Fibroblast of lung (primary cell): ENCODE measurements at regions not wholly inside any gene's neighbourhood (a gene's known extent, or its start where the extent isn't known, plus 50 kb on each side); places are given as distances from the start of the nearest gene placed in this dataset.

Experiments used
- DNase-seq, 2 donors: peaks; one replicate each; pipeline versions ENCODE4 v3.0.0 to v3.0.0-alpha.2; 2010; ENCODE audit warnings: low read depth in 2 of 2
- H2AFZ ChIP-seq: 2 replicates; pipeline ENCODE4 v1.5.1; 2012; ENCODE audit warnings: low read length, control low read depth, inconsistent platforms
- H3K27ac ChIP-seq: 2 replicates; pipeline ENCODE4 v1.5.1; 2011; ENCODE audit warnings: low read length, control low read depth; ENCODE audit not compliant: insufficient read depth
- H3K27me3 ChIP-seq: 2 replicates; pipeline ENCODE4 v1.5.1; 2011; ENCODE audit warnings: mild to moderate bottlenecking, low read length; ENCODE audit not compliant: control insufficient read depth, insufficient read depth
- H3K36me3 ChIP-seq: 2 replicates; pipeline ENCODE4 v1.5.1; 2011; ENCODE audit warnings: low read length; ENCODE audit not compliant: control insufficient read depth, insufficient read depth
- H3K4me1 ChIP-seq: 2 replicates; pipeline ENCODE4 v1.5.1; 2011; ENCODE audit warnings: low read length; ENCODE audit not compliant: control insufficient read depth, insufficient read depth; ENCODE audit errors: extremely low read depth
- H3K4me2 ChIP-seq: 2 replicates; pipeline ENCODE4 v1.5.1; 2011; ENCODE audit warnings: low read length, control low read depth; ENCODE audit not compliant: insufficient read depth; ENCODE audit errors: extremely low read depth
- H3K4me3 ChIP-seq, 4 experiments: fragments of 200-600 bp in 1 of 4; sonication (generic) in 1 of 4; replicated peaks in 1 of 4; 2 replicates each; pipeline ENCODE4 v1.5.1; 2011 to 2016; ENCODE audit warnings: low read length in 4 of 4, low read depth in 3 of 4, mild to moderate bottlenecking in 3 of 4, control low read depth in 2 of 4, inconsistent platforms in 1 of 4, mixed read lengths in 1 of 4; ENCODE audit not compliant: insufficient read depth in 1 of 4; ENCODE audit errors: control extremely low read depth in 1 of 4
- H3K79me2 ChIP-seq: 2 replicates; pipeline ENCODE4 v1.5.1; 2012; ENCODE audit warnings: mild to moderate bottlenecking, low read length, inconsistent platforms; ENCODE audit not compliant: control insufficient read depth, insufficient read depth
- H3K9ac ChIP-seq: 2 replicates; pipeline ENCODE4 v1.5.1; 2011; ENCODE audit warnings: mild to moderate bottlenecking, low read length, control low read depth; ENCODE audit not compliant: insufficient read depth
- H3K9me3 ChIP-seq: 2 replicates; pipeline ENCODE4 v1.5.1; 2012; ENCODE audit warnings: low read depth, low read length; ENCODE audit not compliant: control insufficient read depth, insufficient read depth
- H4K20me1 ChIP-seq: 2 replicates; pipeline ENCODE4 v1.5.1; 2011; ENCODE audit warnings: low read length; ENCODE audit not compliant: control insufficient read depth, insufficient read depth; ENCODE audit errors: extremely low read depth
- CTCF ChIP-seq, 2 donors: IDR thresholded peaks in 1 of 2; conservative IDR thresholded peaks in 1 of 2; 1 replicate in 1 of 2; 2 replicates in 1 of 2; pipeline ENCODE4 v1.5.1; 2011 to 2012; ENCODE audit warnings: low read length in 2 of 2, control low read depth in 1 of 2, inconsistent platforms in 1 of 2, low read depth in 1 of 2, mild to moderate bottlenecking in 1 of 2
- EZH2 ChIP-seq: IDR thresholded peaks from 2 replicates; pipeline ENCODE4 v1.5.1; 2012; ENCODE audit warnings: low read length, control low read depth, mild to moderate bottlenecking; ENCODE audit errors: missing control alignments

GRCh38 chr2:183463821-183464220 is 339.6 kb downstream of the NUP35 start:
- no peak overlapping the region for H3K4me3 ChIP-seq
- no peaks in the 10 kb centered on the region for H3K9me3 ChIP-seq
- H3K79me2 ChIP-seq, result no peaks in the 10 kb centered on the region
- no peak overlapping the region for H2AFZ ChIP-seq
- H3K9ac ChIP-seq, result no peak overlapping the region
- DNase-seq, result no peak
- H3K4me2 ChIP-seq, result no peak overlapping the region
- TF ChIP-seq EZH2, result no peak
- TF ChIP-seq CTCF (conservative IDR thresholded peaks at IDR 0.05 in 1 of 2, IDR thresholded peaks at IDR 0.05 in 1 of 2; ENCODE audit: low read depth in 1 of 2, low read length in 2 of 2), result no peak
- H3K36me3 ChIP-seq, result no peaks in the 10 kb centered on the region
- H3K27me3 ChIP-seq, result no peaks in the 10 kb centered on the region
- no peaks in the 10 kb centered on the region for H4K20me1 ChIP-seq
- no peak overlapping the region for H3K27ac ChIP-seq
- no peaks in the 10 kb centered on the region for H3K4me1 ChIP-seq

- Histone ChIP-seq H2AFZ (no peak overlapping the region), H3K4me1 (no peaks in the 10 kb centered on the region), H3K9me3 (no peaks in the 10 kb centered on the region), H3K4me2 (no peak overlapping the region), H3K36me3 (no peaks in the 10 kb centered on the region), H3K27me3 (no peaks in the 10 kb centered on the region), H4K20me1 (no peaks in the 10 kb centered on the region), H3K79me2 (no peaks in the 10 kb centered on the region), H3K9ac (no peak overlapping the region), H3K4me3 (no peak overlapping the region), H3K27ac (no peak overlapping the region)
- no peak for DNase-seq
- TF ChIP-seq EZH2 (no peak), CTCF (conservative IDR thresholded peaks at IDR 0.05 in 1 of 2, IDR thresholded peaks at IDR 0.05 in 1 of 2; ENCODE audit: low read depth in 1 of 2, low read length in 2 of 2) (no peak)
Observed at GRCh38 chr2:183465048-183465447, 340.8 kb downstream of the NUP35 start.

GRCh38 chr2:183474912-183475695 is 350.9 kb downstream of the NUP35 start:
- no peaks in the 10 kb centered on the region for H3K27me3 ChIP-seq
- H3K27ac ChIP-seq, result no peak overlapping the region
- TF ChIP-seq CTCF (conservative IDR thresholded peaks at IDR 0.05 in 1 of 2, IDR thresholded peaks at IDR 0.05 in 1 of 2; ENCODE audit: low read depth in 1 of 2, low read length in 2 of 2) (no peak), EZH2 (no peak)
- H4K20me1 ChIP-seq, result no peaks in the 10 kb centered on the region
- no peak overlapping the region for H2AFZ ChIP-seq
- no peak for DNase-seq
- H3K9me3 ChIP-seq, result no peaks in the 10 kb centered on the region
- no peak overlapping the region for H3K4me3 ChIP-seq
- no peaks in the 10 kb centered on the region for H3K79me2 ChIP-seq
- no peak overlapping the region for H3K4me2 ChIP-seq
- no peaks in the 10 kb centered on the region for H3K36me3 ChIP-seq
- H3K4me1 ChIP-seq, result no peaks in the 10 kb centered on the region
- H3K9ac ChIP-seq, result no peak overlapping the region
